ENCODE measurements at regions not wholly inside any gene's neighbourhood (a gene's known extent, or its start where the extent isn't known, plus 50 kb on each side); places are given as distances from the start of the nearest gene placed in this dataset.
"Not testable (repeated sequence)": the region's sequence is repeated elsewhere in the genome, so short reads cannot be mapped to it uniquely, and the experiment has no call there.

DNA sequence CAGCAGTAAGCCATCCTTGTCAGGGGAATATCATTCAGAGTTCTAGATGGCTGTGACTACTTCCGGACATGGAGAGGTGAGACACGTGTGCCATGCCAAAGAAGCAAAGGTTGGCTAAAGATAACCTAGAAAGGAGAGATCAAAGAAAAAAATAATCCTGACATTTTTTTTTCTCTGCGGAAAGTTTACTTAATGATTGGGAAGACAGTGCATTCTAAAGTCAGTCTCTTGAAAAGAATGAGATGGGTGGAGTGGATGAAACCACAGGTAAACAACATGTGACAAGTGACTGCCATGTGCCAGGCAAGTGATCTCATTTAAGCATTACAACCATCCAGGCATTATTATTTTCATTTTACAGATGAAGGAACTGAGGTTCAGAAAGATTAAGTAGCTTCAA is 436.6 kb downstream of the SOX2 start:
- no peak for DNase-seq

DNA sequence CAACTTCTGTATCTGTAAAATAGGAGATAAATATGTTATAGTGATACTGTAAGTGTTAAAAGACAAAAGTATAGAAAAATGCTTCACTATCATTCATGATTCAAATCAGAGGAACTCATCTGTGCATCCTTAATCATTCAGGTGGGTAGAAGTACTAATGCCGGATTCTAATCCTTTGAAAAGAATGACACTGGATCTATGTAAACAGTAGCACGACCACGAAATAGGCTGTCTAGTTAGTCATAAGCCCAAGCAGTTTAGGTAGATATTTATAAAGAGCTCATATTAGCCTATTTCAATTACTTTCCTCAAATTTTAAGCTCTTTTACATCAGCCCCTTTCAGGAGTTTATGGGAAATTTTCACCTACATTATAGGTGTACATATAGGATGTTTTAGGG is 437.9 kb downstream of the SOX2 start:
- DNase-seq, result no peak

DNA sequence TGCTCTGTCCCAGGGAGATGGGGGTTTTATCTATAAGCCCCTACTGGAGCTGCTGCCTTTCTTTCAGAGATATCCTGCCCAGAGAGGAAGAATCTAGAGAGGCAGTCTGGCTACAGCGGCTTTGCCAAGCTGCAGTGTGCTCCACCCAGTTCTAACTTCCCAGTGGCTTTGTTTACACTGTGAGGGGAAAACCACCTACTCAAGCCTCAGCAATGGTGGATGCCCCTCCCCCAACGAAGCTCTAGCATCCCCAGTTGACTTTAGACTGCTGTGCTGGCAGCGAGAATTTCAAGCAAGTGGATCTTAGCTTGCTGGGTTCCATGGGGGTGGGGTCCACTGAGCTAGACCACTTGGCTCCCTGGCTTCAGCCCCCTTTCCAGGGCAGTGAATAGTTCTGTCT is 444.6 kb downstream of the SOX2 start:
- not testable (repeated sequence) for DNase-seq

DNA sequence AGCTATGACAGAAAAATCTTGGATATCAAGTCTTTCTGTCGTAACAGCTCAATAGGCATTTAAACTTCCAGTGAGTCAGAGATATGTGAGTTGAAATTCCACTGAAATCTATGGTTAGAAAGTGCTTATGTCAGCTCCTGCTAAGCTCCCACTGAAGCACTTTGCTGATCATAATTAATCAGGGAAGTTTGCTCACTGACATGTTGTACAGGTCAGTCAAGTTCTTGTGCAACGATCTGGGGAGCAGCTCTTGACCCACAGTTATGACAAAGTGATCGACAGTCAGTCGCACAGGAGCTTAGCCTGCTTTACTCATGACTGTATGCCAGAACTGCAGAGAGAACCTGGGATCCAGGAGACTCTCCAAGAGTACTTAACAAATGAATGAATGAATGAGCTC is 453.5 kb downstream of the SOX2 start:
- no peak for DNase-seq

DNA sequence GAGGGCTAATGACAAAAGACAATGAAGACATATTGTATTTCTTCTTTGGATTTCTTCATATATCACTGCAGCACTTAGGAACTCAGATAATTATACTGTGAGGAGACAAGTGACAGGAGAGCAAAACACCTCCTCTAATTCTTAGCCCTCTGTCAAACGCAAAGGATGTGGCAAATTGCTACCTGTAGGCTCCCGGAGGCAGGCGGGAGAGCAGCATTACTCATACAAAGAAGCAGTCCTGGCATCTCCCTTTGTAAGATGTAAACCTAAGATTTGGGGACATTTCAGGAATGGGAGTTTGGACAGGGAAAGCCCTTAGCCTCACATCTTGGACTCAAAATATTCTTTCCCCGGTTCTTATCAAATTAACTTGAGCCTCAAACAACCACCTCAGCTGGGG is 460.8 kb downstream of the SOX2 start:
- no peak for DNase-seq

DNA sequence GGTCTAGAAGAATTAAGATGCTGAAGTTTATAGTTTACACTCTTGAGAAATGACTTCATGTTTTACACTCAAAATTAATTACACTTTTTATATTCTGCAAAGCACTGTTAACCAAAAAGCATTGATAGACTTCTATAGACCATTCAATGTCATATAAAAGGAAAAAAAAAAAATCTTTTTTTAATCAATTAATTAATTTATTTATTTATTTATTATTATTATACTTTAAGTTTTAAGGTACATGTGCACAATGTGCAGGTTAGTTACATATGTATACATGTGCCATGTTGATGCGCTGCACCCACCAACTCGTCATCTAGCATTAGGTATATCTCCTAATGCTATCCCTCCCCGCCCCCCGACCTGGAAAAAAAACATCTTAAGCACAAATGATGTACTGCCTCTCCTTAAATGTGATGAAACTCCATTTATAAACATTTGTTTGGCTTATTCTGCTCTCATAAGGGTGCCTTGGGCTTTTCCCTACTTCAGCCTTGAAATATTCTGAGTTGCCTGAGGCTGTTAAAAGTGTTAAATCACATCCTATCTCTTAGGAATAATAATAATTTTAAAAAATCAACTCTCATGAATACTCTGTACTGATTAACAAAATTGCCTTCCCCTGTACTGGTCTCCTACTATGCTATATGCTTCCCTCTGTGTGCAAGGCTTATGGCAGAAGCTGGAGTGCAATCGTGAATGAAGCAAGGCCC is 466.9 kb downstream of the SOX2 start:
- DNase-seq, result no peak

DNA sequence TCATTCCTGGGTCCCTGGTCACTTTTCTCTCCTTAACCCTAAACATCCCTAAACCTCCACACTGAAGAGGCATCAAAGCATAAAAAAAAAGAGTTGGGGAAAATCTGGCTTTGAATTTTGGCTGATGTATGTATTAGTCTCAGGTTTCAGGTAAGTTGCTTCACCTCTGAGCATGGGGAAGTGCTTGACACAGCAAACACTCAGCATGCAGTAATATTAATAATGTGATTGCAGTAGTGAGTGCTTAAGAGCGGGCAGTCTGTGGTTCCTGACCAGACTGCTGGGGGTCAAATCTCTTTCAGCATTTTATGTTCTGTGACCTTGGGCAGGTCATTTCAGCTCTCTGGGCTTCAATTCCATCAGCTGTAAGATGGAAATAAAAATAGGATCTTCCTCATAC is 467.9 kb downstream of the SOX2 start:
- DNase-seq, result no peak

DNA sequence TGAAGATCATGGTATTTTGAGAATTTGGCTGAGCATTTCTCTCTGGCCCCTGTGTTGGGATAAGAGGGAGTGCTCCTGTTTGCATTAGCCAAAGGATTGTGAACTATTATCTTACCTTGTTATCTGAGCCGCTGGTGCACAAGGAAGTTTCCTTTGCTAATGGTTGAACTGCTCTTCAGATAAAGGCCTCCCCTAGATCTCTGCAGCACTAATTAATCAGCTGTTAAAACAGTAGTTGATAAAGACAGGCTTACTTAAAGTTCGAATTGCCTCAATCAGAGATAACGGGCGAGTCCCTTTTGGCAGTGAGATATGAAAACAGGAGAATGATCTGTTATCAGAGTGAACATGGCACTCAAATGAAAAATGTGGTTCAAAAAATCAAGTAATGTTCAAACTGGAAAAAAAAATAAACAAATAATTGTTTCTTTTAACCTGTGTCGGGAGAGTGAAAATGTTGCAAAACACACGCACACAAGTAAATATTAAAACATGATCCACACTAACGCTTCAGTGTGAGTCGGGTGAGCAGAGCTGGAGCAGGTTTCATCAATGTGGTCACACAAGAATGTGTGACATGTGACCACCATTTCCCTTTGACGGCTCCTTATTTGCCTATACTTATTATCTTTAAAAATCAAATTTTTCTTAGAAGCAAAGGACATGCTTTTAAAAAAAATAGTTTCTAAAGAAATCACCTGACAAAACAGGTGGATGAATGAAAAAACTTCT is 469.1 kb downstream of the SOX2 start:
- DNase-seq, result no peak

DNA sequence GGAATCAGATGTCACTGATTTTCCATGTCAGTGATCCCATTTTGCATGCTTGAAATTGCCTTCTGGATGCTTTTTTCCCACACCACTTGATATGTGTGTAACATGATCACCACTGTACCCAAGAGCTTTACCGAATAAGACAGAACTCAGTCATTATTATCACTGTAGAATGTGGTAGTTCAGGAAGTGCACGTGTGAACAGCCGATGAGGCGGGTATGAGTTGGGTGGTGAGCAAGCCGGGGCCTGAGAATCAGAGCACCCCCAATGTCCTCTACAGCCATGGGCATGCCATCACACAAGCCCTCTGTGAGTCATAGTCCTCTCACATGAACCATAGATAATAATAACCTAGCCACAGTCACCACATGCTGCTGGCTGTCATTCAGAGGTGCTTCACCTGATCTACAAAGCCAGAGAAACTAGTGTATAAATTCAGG is 470.8 kb downstream of the SOX2 start:
- no peak for DNase-seq

DNA sequence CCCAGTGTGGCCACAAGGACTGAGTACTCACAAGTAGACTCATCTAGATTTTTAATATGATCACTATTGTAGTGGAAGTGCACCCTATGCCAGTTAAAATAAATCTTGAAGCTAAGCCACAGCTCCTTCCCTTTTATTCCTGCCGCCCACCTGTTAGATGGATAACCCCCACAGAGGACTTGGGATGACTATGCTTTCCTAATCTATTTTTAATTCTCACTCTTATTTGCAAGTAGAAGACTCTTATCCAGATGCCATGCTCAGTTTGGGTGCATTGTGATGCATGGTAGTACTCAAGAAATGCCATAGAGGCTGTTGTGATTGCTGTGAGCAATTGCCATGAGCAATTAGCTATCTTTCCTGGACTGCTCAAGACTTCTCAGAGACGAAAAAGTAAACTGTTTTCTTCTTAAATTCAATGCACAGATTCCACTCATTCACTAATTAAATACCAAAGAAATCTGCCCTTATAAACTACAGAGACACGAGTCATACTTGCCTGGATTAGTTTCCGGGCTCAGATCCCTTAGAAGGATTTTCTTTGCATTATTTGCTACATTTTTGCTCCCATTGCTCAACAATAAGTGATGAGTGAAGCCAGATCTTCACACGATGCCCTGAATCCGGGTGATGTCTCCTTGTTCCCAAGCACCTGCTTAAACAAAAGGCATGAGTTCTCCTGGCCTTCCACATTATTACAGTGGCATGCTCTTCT is 472.1 kb downstream of the SOX2 start:
- no peak for DNase-seq

DNA sequence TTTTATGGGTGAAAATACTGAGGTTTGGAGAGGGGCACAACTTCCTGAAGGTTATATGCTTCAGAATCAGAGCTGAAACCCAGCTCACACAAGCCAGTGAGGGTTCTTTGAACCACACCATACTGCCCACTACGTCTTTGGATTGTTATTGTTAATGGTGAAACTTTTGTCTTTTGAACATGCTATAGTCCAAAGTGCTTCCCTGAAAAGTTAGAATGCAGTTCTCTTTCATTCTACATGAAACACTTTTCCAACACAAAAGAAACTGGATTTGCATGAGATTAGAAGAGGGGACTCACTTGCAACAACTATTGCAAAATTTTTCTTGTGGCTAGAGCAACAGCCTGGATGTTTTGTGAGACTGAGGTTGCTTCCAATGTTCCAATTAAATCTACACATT is 473.6 kb downstream of the SOX2 start:
- DNase-seq, result no peak

DNA sequence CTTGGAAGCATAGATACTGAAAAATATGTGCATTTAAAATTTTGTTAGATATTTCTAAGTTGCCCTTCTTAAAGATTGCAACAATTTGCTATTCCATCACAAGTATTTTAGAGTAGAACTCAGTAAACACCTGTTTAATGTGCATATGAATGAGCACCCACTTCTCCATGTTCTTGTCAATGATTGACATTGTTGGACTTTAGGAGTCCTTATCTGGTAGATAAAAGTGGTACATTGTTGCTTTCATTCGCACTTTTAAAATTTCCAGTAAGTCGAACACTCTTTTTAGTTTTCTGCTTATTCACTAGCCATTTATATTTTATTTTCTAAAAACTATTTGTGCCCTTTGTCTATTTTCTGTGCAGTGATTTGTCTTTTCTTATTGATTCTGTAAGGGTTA is 478.3 kb downstream of the SOX2 start:
- DNase-seq, result no peak

DNA sequence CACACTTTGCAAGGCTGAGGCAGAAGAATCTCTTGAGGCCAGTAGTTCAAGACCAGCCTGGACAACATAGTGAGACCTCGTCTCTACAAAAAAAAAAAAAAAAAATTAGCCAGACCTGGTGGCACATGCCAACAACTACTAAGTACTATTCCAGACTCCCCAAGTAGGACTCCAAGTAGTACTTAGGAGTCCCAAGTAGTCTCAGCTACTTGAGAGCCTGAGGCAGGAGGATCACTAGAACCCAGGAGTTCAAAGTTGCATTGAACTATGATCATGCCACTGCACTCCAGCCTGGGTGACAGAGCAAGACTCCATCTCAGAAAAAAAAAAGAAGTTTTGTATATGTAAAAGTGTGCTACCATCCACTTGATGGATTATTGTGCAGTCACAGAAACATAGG is 486.6 kb downstream of the SOX2 start:
- DNase-seq, result no peak

DNA sequence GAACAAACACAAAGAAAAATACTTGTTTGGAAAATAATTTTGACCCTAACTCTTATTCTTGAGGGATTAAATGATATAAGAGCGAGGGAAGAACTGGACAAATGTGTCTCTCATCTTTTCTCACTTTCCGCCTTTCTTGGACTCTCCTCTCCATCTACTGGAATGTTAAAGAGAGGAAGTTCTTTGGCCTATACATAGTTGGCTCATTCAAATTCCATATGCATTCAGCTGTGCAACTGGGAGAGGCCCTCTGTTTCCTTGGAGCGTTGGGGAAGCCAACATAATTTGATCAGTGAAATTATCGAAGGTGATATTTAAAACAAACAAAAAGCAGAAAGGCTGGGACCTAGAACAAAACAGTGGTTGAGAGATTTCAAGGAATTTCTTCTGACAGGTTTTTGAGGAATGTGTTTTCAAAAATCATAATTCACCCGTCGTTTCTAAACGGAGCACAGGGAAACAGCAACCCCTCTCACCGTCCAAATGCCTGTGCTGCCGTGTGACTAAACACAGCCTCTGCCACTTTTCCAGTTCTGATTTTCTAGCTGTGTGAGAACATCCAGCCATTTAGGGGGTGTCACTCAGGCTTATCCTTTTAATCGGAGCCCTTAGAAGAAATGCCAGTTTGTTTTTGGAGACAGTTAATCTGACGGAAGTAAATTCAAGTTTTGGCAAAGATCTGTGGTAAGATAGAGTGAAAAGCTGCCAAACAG is 489.9 kb downstream of the SOX2 start:
- DNase-seq, result no peak

DNA sequence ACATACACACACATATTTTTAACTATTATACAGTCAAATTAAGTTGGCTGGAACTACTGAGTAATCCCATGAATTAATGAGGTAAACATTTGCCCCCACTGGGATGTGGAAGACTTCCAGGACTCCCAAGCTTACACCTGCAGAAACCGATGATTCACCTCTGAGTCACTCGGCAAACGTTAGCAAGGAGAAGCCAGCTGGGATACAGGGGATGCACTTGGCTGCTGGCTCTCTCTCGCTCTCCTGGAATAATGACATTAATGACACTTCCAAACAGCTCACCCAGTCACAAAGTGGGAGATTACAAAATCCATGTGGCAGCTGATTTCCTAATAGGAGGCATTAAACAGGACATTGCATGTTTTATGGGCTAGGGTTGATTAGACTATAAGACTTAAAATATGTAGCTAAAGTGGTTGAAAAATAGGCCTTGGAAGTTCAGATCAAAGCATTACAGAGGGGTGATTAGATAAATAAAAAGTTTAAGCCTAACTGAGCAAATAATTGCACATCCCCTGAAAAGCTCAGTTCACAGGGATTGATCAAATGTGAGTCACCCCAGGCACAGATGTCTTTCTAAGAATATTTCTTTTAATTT is 500.9 kb downstream of the SOX2 start:
- no peak for DNase-seq

DNA sequence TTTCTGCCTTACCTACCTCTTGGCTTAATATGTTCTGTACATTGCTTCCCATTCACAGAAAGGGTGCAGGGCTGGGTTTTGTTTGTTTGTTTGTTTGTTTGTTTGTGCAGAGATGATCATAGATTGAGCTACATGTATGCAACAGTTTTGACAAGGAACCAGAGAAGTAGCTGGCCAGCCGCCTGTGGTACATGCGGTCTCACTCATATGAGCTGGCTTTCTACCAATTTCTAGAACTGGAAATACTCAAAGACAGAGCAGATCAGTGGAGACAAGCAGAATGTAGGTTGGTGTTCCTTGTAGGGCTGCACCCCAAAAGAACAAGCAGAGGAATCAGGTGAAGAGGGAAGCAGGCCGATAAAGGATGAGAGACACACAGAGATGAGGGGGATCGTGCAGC is 502.7 kb downstream of the SOX2 start:
- no peak for DNase-seq

DNA sequence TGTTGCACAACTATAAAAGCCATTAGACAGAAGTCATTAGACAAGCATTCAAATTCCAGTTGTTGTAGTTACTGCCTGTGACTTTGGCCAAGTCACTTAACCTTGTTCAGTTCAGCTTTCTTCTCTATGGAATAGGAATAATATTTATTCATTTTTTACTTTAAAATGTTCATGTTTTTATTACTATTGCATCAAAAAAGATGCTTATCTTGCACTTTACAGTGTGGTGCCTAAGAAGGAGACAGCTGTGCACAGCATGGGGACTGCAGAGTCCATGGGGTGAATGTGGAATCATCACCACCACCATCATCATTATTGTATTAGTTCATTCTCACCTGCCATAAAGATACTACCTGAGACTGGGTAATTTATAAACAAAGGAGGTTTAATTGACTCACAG is 504.2 kb downstream of the SOX2 start:
- DNase-seq, result no peak

DNA sequence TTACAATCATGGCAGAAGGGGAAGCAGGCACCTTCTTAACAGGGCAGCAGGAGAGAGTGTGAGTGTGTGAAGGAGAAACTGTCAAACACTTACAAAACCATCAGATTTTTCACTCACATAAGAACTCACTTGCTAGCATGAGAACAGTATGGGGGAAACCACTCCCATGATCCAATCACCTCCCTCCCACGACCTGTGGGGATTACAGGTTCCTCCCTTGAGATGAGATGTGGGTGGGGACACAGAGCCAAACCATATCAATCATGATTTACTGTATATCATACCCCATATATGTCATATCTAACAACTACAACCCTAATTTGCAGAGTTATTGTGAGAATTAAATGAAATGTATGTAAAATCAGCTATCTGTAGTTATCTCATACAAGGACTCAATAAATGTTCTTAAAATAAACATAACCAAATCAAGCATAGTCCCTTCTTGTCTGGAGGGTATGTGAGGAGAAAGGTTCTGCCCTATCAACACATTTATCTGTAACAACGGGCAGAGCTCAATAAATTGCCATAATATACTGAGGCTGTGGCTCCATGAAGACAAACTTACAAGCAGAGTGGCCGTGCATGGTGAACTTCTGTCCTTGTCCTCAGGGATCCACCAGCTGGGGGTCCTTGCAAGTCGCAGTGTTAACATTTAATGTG is 504.7 kb downstream of the SOX2 start:
- no peak for DNase-seq

DNA sequence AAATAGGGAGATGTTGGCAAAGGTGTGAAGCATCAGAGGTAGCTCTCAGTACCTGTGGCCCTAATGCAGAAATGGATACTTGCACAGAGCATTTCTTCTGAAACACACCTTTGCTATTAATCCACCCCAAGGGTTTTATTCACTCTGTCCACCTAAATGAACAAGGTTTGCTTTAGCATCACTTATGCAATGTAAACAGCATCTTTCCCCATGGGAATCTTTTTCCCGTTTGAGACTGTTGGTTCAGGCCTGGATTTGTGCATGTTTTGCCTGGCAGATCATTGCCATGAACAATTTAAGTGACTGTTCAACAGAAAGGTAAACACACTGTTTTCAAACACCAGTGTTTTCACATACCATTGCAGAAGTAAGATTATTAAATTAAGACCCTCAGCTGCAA is 508.3 kb downstream of the SOX2 start:
- no peak for DNase-seq

DNA sequence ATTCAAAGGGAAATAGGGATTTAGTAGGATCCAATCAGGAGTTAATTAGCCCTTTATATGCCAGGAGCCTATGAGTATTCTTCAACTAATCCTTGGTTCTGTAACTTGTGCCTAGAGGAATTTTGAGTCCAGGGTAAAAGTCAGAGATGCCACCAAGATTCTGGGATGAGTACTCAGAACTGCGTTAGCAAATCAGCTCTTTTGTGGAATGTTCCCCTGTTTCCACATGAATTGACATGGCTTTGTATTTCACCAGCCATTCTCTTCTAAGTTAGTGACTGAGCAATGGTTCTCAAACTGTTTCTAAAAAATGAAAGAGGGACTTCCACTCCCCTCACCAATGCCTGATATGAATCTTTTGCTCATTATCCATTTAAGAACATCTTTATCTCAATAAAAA is 508.7 kb downstream of the SOX2 start:
- no peak for DNase-seq

DNA sequence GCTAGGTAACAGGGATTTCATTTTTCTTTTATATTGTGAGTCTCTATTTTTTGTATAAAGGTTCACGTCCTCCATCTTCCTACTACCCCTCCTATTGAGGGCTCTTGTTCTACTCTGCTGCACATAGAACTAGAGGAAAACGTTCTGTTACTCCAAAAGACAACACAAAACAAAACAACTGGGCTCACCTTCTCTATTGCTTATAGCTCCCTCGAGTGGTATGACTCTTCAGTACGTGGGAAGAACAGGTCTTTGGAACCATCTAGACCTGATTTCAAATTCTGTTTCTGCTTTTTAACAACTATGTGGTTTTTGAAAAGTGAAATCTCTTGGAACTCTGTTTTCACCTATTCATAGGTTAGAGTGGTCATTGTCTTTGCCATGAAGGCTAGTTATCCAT is 515.3 kb downstream of the SOX2 start:
- no peak for DNase-seq

DNA sequence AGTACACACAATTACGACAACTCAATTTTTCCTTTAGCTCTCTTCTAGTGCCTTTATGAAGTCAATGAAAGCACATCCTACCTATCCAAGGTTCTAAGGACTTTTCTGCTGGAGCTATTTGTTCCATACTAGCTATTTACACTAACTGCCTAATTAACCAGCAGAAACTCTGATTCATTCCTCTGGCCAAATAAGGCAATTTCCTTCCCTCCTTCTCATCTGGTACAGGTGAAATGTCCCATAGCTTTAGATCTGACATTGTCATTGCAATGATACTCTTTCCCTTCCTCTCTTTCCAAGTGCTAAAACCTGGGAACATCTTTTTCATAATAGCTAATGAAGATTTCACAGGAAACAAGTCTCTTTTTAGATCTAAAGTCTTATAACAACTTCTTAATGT is 521.7 kb downstream of the SOX2 start:
- no peak for DNase-seq

DNA sequence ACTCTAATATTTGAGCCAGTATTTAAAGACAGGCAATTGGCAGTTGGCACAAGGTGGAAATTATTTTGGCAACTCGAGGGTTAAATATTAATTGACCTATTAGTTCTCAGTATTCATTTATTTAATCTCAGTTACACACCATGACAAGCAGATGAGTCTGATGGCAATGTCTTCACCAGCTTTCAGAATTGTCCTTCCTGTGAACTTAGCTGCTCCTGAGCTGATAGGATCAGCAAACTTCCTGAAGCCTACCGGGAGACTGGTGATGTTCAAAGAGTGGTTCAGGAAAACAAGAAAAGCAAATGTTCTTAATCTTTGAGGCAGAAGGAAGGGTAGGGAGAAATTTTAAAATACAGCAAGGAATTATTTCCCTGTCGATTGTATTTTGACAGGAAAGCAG is 522.2 kb downstream of the SOX2 start:
- DNase-seq, result no peak

Measured in activated gamma-delta T cell treated with Interleukin-2 at 50 U/mL for 16 hours (primary cell).